ENCODE measurements at regions not wholly inside any gene's neighbourhood (a gene's known extent, or its start where the extent isn't known, plus 50 kb on each side); places are given as distances from the start of the nearest gene placed in this dataset.
A peak's percentile ranks its signal among the peaks of the same experiment; 100 is the strongest.

- no peak for ATAC-seq
These were observed 379.9 kb downstream of the LPIN1 start for GRCh38 chr2:12126318-12126717.

DNA sequence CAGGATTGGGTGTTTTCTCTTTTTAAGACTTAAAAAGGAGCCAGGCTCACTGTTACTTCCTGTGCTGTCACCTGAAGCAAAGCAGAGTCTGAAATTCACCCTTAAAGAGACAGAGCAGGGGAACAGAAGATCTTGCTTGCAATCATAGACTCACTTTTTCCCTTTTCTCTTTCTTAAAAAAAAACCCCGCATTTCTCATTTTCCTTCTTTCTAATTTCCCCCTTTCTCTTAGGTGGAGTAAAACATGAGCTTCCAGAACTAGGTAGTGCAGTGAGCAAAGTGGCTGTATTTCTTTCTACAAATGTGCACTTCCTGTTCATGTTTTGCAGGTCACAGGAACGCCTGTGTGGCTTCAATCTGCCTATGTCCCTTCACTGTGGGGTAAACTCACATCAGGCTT is 381.2 kb downstream of the LPIN1 start:
- peak; percentile 35 to 53 for ATAC-seq

DNA sequence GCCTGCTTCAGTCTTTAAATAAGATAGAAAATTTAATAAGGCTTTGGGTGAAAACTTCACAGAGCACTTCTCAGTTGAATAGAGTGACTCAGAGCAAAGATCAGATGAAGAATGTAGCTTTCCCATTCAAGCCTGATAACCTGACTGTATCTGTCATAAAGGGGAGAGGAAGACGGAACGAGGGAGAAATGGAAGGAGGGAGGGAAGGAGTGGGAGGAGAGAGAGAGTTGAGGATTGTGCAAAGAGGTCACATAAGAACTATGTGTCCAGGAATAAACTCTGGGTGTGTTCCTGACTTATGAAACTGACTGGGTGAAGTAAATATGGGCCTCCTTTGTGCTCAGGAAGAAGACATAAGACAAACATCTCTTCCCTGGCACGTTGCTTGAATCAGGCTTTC is 385.5 kb downstream of the LPIN1 start:
- ATAC-seq = no peak

DNA sequence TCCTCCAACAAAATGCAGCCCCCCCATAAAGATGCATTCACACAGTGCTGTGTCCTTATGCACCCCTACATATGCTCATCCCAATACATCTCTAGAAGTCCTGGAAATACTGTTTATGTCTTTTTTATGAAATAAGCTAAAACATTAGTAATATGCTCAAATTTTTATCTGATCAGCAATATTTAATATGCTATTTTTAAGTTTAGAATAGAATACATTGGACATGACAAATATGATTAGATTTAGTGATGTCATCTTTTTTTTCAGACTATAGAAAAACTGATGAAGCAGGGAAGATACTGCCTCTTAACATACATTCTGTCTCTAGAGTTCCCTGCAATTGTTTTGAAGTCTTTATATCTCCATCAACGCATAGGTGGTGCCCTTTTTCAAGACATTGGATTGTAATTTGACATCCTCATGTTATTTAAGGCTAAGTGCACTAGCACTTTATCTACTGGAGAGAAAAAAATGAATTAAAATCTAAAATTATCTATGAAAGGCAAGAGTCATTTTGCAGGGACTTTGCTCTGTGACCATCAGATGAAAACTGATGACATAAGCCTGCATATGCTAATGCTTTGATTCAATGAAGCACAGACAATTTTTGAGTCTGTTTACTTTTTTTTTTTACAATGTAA is 395.3 kb downstream of the LPIN1 start:
- ATAC-seq = no peak

DNA sequence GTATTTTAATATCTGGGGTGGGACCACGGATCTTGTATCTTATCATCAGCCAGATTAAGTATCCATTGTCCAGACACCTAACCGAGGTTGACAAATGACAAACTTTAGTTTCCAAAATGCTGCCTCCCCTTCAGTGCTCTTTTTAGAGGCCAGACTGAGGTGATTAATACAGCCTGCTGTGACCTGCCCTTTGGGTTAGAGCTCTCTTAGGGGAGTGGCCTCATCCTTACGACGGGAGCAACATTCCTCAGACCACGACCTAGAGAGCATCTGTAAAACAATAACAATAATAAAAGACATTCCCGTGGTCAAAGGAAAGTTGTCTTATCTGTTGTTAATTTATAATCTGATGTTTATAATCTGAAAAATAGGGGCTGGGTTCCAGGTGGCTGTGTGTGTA is 405.3 kb downstream of the LPIN1 start:
- ATAC-seq = no peak

DNA sequence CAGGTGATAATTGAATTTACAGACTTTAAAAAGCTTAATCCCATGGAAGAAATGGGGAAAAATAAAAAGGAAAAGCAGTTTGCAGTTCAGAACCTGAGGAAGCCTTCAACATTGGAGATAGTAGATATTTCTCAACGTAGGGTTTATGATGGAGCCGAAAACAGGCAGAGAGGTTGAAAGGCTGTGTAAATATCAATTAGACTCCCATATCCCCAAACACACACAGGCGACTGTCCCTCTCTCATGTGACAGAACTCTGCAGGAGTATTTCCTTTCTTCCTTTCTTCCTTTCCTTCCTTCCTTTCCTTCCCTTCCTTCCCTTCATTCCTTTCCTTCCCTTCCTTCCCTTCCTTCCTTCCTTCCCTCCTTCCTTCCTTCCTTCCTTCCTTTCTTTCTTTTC is 406.5 kb downstream of the LPIN1 start:
- no peak for ATAC-seq

GRCh38 chr2:12155303-12156051 is 409.0 kb downstream of the LPIN1 start:
- no peak for ATAC-seq

DNA sequence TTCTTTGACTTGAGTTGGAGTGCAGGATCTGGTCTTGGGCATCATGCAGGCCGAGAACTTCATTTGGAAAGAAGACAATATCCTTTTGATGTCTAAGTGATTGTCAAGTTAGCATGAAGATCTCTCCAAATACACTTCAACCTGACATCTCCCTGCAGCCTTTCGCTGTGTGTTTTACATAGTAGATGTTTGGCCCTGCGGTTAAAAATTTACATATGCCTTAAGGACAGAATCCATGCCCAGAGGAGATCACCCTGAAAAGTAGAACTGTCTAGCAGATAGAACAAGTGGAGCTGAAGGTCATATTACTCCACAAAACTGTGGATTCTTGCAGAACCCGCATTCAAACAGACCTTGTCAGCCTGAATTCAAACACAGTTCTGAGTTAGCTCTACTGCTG is 409.9 kb downstream of the LPIN1 start:
- ATAC-seq = no peak

DNA sequence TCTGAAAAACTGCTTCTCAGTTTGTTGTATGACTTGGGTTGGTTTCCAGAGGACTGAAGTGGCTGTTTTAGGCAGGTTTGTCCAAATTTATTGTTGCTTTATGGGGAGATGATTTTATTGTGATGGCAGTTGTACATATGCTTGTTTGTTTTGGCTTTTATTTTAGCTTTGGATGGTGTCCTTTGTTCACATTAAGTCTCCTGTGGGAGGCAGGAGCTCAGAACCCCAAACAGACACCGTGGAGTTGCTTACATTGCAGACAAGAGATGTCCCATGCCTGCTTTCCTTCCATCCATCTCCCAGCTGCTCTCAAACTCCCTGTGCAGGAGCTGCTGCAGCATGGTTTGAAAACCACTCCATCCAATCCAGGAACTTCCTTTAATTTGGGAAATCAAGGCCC is 414.7 kb downstream of the LPIN1 start:
- no peak for ATAC-seq

DNA sequence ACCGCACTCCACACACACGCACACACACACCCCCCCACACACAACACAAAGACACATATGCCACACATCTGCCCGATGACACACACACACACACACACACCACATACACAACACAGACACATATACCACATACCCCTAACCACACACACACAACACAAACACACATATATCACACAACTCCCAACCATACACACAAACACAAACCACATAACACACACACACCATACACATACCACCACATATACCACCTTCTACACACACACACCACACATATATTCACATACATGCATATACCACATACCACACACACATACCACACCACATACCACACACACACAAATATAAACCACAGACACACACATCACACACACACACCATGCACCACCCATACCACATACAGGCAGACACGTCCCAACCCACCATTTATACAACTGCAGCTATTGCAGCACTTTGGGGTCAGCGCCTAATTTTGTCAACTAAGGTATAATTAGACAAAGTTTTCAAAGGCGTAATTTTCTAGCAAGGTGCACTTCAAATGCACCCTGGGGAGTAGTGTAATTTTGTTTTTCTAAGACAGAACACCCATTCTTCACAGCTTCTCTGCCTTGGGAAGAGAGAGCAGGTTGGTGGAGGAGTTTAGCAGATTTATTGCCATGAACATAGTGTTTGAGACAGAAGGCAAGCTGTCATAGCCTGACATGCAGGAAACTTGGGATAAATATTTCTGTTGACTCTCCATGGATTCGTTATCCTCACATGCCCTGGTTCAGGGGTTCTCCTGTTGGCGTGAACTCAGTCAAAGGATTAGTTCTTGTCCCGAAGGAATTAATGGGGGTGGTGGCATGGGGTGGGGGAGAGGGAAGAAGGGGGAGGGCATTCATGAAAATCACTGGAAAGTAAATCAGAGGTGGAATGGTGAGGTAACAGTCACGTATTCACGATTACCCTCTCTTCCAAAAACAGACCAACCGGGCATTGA is 416.1 kb downstream of the LPIN1 start:
- ATAC-seq = no peak

DNA sequence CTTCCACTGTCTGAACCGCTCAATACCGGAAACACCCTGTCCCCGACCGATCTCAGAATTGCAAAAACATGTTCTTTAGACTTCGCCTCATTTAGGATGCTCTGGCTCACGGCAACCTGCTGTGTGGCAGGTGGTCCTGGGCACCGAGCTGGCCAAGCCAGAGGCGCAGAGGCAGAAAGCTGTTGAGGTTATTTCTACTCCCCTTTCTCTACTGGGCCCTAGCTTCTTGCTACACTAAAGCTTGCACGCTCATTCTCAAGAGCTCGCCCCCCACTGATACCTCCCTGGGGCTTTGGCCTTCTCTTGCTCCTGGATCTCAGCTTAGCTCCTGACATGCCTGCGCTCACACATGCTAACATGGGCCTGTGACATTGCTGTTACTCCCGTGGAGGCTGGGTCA is 417.4 kb downstream of the LPIN1 start:
- no peak for ATAC-seq

GRCh38 chr2:12164689-12165088 is 418.3 kb downstream of the LPIN1 start:
- no peak for ATAC-seq

DNA sequence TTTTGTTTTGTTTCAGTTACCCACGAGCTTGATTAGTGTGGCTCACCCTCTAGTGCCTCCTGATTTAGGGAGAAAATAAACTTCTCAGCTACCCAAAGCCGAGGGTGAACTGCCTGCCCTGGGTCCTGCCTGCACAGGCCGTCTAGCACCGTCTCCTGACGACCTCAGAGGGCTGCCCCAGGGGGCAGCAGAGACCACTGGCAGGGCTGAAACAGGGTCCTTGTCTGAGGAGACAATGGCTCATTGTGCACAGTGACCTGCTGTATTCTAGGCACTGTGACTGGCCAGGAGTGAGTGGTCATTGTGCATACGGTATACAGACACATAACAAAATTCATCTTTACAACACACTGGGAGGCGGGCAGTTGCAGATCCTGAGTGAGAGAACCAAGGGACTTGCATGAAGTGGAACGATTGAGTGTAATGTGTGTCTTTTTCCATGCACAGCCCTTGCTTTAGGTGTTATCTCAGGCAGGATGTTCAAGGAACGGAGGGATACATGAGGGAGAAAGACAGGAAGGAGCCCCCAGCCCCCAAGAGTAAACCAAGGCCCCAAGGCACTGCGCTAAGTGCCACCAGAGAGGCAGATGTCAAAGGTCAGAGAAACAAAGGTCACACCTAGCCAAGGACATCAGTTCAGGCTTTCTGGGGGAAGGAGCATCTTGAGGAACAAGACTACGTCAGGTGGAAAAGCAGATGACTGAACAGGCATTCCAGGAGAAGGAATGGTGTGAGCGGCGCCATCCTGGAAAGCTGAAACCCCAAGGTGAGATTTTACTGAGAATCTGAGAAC is 421.3 kb downstream of the LPIN1 start:
- no peak for ATAC-seq

DNA sequence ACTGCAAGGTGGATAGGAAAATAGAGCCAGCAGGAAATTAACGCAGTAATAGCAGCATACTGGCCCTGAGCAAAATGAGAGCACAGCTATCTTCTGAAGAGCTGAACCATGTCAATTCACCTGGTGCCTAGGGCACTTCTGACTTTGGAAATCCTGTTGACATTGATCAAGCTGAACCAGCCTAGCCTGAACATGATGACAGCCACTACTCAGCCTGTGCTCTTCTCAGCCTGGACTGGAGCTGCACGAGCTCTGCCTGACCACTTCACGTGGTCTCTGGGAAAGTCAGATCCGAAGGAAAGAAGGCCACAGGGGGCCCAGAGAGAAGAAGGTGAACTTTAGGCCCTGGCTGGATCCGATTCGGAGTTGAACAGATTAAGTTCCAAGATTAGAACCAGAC is 421.9 kb downstream of the LPIN1 start:
- no peak for ATAC-seq

DNA sequence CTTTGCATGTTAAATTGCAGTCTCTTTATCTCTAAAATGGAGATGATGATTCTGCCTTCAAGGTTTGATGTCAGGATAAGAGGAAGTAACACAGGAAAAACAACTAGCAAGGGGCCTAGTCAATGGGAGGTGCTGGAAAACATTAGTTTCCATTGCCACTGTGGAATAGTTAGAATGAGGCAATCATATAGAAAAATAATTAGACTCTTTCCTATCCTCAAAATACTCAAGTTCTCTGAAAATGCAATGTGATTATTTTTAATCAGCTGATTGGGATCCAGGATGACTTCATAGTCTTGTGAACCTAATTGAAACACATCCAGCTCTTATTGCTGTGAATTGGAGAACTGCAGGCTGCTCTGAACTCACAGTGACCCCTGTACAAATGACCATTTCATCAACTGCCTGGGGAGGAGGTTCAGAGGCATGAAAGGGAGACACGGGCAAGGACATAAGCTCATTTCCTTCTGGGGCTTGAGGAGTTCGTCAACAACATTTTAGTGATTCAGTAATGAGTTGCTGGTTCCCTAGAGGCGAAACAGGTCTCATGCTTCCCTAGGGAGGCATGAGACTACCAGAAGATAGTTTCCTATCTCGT is 422.5 kb downstream of the LPIN1 start:
- no peak for ATAC-seq

GRCh38 chr2:12169721-12170120 is 423.3 kb downstream of the LPIN1 start:
- ATAC-seq = no peak

- ATAC-seq = no peak
These were observed 423.7 kb downstream of the LPIN1 start for GRCh38 chr2:12170121-12170520.

- ATAC-seq = no peak
These were observed 427.0 kb downstream of the LPIN1 start for GRCh38 chr2:12173271-12173942.

GRCh38 chr2:12173943-12174340 is 427.5 kb downstream of the LPIN1 start:
- ATAC-seq = no peak

GRCh38 chr2:12175323-12175722 is 428.9 kb downstream of the LPIN1 start:
- no peak for ATAC-seq

DNA sequence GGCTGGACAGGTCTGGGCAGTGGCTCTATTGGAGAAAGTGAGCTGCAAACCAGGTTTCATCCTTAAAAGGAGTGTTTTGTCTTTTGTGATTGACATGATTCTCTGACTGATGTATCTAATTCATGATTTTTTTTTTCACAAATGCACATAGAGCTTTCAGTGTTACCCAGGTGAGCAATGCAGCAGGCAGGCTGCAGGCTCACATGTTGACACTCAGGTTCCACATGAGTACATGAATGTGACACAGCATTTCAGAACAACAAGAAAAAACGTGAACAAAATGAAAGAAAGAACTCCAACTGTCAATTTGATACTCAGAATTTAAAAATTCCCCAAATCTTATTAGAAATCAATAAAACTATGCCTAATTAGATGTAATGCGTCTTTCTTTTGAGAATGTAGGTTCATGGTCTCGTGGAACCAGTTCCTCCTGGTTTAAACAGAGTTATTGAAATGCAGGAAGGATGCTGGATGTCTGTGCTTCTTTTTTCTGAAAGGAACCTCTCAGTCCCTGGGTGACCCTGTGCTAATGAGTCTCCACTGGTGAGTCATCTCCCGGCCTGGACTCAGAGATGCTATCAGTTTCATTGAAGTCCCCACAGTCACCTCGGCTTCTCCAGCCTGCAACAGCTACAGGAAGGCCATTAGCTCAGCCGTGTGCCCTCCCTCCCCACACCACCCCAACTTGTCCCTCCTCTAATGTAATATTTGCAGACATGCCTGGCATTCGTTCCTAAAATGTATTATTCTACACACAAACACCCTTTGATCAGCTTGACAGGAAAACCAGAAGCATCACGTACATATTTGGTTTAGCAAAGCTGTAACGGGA is 430.4 kb downstream of the LPIN1 start:
- ATAC-seq = peak; percentile 38 to 70
